ENCODE measurements at regions not wholly inside any gene's neighbourhood (a gene's known extent, or its start where the extent isn't known, plus 50 kb on each side); places are given as distances from the start of the nearest gene placed in this dataset.

- TF ChIP-seq CTCF (IDR thresholded peaks at IDR 0.05; ENCODE audit: insufficient read depth, low read length, poor library complexity, severe bottlenecking) (no peak), EZH2phosphoT487 (conservative IDR thresholded peaks at IDR 0.05; ENCODE audit: low read length) (no peak)
These were observed 356.7 kb downstream of the SNAPC1 start for GRCh38 chr14:62118871-62119270.

All from SU-DHL-6 (cell line).